GM18507 (cell line): ENCODE measurements at regions not wholly inside any gene's neighbourhood (a gene's known extent, or its start where the extent isn't known, plus 50 kb on each side); places are given as distances from the start of the nearest gene placed in this dataset.
A peak's percentile ranks its signal among the peaks of the same experiment; 100 is the strongest.

ENCODE experiments used
- DNase-seq: peaks from one replicate; pipeline ENCODE4 v3.0.0; 2011; ENCODE audit warnings: low read depth; ENCODE audit not compliant: insufficient read length; ENCODE audit errors: extremely low spot score
- FAIRE-seq: peaks from 2 replicates; lab custom pipeline; 2011; peaks lifted over from hg19 to GRCh38; lab: Jason Lieb, UNC

- no peak for FAIRE-seq
Observed at GRCh38 chr15:70439880-70440279, 323.5 kb downstream of the UACA start.

GRCh38 chr15:70439304-70439877 lies 324.0 kb downstream of the UACA start:
- DNase-seq = no peak
- FAIRE-seq = no peak

More at GRCh38 chr15:70439880-70440279, 323.5 kb downstream of the UACA start:
- no peak for DNase-seq

GRCh38 chr15:70438776-70439175 lies 324.6 kb downstream of the UACA start:
- FAIRE-seq (no peak), DNase-seq (no peak)

- DNase-seq = no peak
- no peak for FAIRE-seq
Observed at GRCh38 chr15:70437882-70438451, 325.4 kb downstream of the UACA start.

- FAIRE-seq = no peak
- DNase-seq = no peak
Observed at GRCh38 chr15:70437089-70437488, 326.3 kb downstream of the UACA start.

GRCh38 chr15:70436428-70436827 lies 326.9 kb downstream of the UACA start:
- peak; percentile 77 for FAIRE-seq

GRCh38 chr15:70435872-70436271 lies 327.5 kb downstream of the UACA start:
- FAIRE-seq (no peak), DNase-seq (no peak)

More at GRCh38 chr15:70436428-70436827, 326.9 kb downstream of the UACA start:
- DNase-seq = no peak

- FAIRE-seq (peak; percentile 77), DNase-seq (no peak)
Observed at GRCh38 chr15:70435369-70435768, 328.0 kb downstream of the UACA start.

GRCh38 chr15:70433586-70434324 lies 329.6 kb downstream of the UACA start:
- DNase-seq (no peak), FAIRE-seq (no peak)

- no peak for FAIRE-seq
- DNase-seq = no peak
Observed at GRCh38 chr15:70432924-70433495, 330.3 kb downstream of the UACA start.

GRCh38 chr15:70431854-70432253 lies 331.5 kb downstream of the UACA start:
- no peak for FAIRE-seq
- no peak for DNase-seq

GRCh38 chr15:70430069-70430468 lies 332.4 kb upstream of the TLE3 start:
- no peak for DNase-seq
- no peak for FAIRE-seq

GRCh38 chr15:70429056-70429722 lies 331.5 kb upstream of the TLE3 start:
- FAIRE-seq = no peak
- DNase-seq = no peak

- FAIRE-seq (no peak), DNase-seq (no peak)
Observed at GRCh38 chr15:70428211-70428822, 330.6 kb upstream of the TLE3 start.

- no peak for FAIRE-seq
- DNase-seq = no peak
Observed at GRCh38 chr15:70427167-70428120, 329.7 kb upstream of the TLE3 start.

GRCh38 chr15:70426096-70426821 lies 328.5 kb upstream of the TLE3 start:
- DNase-seq (no peak), FAIRE-seq (no peak)

GRCh38 chr15:70424937-70425411 lies 327.3 kb upstream of the TLE3 start:
- no peak for DNase-seq
- no peak for FAIRE-seq

GRCh38 chr15:70423267-70423666 lies 325.6 kb upstream of the TLE3 start:
- FAIRE-seq = no peak

More at GRCh38 chr15:70423267-70423666, 325.6 kb upstream of the TLE3 start:
- DNase-seq = no peak
